H1 (cell line): ENCODE measurements at regions not wholly inside any gene's neighbourhood (a gene's known extent, or its start where the extent isn't known, plus 50 kb on each side); places are given as distances from the start of the nearest gene placed in this dataset.

Experiments
- EGR1 ChIP-seq: IDR thresholded peaks from 2 replicates; pipeline ENCODE4 v1.6.1; 2011; ENCODE audit warnings: low read depth, low read length, borderline replicate concordance
- POLR2A ChIP-seq, 2 experiments: IDR thresholded peaks; 1 replicate in 1 of 2; 2 replicates in 1 of 2; pipeline ENCODE4 v1.6.1; 2011; ENCODE audit warnings: low read depth in 2 of 2, low read length in 2 of 2, mild to moderate bottlenecking in 2 of 2; ENCODE audit errors: control extremely low read depth in 1 of 2
- POLR2AphosphoS5 ChIP-seq: IDR thresholded peaks from 2 replicates; pipeline ENCODE4 v1.6.1; 2011; ENCODE audit warnings: low read depth, low read length
- SAP30 ChIP-seq: fragments of 300-600 bp; sonication (generic); IDR thresholded peaks from 2 replicates; pipeline ENCODE4 v1.7.1; 2012; ENCODE audit warnings: low read length, moderate library complexity, mild to moderate bottlenecking, inconsistent platforms; ENCODE audit not compliant: insufficient read depth, insufficient replicate concordance
- SUZ12 ChIP-seq: fragments of 200-600 bp; sonication (generic); IDR thresholded peaks from 2 replicates; pipeline ENCODE4 v1.6.1; 2012; ENCODE audit warnings: mild to moderate bottlenecking, inconsistent platforms, low read length, moderate library complexity, mixed read lengths
- ZNF274 ChIP-seq: IDR thresholded peaks from 2 replicates; pipeline ENCODE4 v1.7.0; 2012; ENCODE audit warnings: low read length, borderline replicate concordance; ENCODE audit errors: extremely low read depth
- TF ChIP-seq, protein P1 (sequence below), 3 experiments: IDR thresholded peaks; 1 replicate in 2 of 3; 2 replicates in 1 of 3; pipeline versions ENCODE4 v1.5.1 to v1.6.1; 2011; ENCODE audit warnings: low read length in 3 of 3, mild to moderate bottlenecking in 3 of 3, inconsistent platforms in 2 of 3, low read depth in 1 of 3, moderate library complexity in 1 of 3; ENCODE audit not compliant: insufficient read depth in 1 of 3; ENCODE audit errors: control extremely low read depth in 1 of 3
- TF ChIP-seq, protein P2 (sequence below): IDR thresholded peaks from 2 replicates; pipeline ENCODE4 v1.6.1; 2012; ENCODE audit warnings: low read length, inconsistent platforms

DNA sequence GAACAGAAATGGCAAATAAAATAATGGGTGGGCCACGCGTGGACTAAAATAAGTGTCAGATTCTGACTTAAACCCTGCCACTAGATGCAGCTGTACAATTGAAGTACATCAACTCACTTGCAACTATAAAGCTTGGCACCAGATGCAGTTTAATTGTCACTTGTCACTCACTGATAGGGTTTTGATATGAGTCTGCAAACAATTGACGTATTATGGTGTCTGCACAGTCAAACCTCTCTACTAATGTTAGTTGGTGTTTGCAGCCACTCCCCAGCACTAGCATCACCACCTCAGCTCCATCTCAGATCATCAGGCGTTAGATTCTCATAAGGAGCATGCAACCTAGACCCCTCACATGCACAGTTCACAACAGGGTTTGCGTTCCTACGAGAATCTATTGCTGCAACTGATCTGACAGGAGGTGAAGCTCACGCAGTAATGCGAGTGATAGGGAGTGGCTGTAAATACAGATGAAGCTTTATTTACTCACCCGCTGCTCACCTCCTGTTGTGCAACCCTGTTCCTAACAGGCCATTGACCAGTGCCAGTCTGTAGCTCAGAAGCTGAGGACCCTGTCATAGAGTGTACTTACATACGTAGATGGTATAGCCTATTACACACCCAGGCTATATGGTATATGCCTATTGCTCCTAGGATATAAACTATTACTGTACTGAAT lies 72.1 kb upstream of the SEMA6A start:
- no peak for TF ChIP-seq ZNF274
- no peak for TF ChIP-seq SUZ12
- TF ChIP-seq, protein P1, sequence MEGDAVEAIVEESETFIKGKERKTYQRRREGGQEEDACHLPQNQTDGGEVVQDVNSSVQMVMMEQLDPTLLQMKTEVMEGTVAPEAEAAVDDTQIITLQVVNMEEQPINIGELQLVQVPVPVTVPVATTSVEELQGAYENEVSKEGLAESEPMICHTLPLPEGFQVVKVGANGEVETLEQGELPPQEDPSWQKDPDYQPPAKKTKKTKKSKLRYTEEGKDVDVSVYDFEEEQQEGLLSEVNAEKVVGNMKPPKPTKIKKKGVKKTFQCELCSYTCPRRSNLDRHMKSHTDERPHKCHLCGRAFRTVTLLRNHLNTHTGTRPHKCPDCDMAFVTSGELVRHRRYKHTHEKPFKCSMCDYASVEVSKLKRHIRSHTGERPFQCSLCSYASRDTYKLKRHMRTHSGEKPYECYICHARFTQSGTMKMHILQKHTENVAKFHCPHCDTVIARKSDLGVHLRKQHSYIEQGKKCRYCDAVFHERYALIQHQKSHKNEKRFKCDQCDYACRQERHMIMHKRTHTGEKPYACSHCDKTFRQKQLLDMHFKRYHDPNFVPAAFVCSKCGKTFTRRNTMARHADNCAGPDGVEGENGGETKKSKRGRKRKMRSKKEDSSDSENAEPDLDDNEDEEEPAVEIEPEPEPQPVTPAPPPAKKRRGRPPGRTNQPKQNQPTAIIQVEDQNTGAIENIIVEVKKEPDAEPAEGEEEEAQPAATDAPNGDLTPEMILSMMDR (IDR thresholded peaks at IDR 0.05; ENCODE audit: control extremely low read depth in 1 of 3, insufficient read depth in 1 of 3, low read depth in 1 of 3, low read length in 3 of 3) = no peak
- TF ChIP-seq, protein P2, sequence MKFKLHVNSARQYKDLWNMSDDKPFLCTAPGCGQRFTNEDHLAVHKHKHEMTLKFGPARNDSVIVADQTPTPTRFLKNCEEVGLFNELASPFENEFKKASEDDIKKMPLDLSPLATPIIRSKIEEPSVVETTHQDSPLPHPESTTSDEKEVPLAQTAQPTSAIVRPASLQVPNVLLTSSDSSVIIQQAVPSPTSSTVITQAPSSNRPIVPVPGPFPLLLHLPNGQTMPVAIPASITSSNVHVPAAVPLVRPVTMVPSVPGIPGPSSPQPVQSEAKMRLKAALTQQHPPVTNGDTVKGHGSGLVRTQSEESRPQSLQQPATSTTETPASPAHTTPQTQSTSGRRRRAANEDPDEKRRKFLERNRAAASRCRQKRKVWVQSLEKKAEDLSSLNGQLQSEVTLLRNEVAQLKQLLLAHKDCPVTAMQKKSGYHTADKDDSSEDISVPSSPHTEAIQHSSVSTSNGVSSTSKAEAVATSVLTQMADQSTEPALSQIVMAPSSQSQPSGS = no peak
- TF ChIP-seq POLR2AphosphoS5 = no peak
- no peak for TF ChIP-seq SAP30
- no peak for TF ChIP-seq POLR2A (IDR thresholded peaks at IDR 0.05; ENCODE audit: control extremely low read depth in 1 of 2, low read depth in 2 of 2, low read length in 2 of 2)
- TF ChIP-seq EGR1 = no peak
